Keratinocyte (primary cell): ENCODE measurements at regions not wholly inside any gene's neighbourhood (a gene's known extent, or its start where the extent isn't known, plus 50 kb on each side); places are given as distances from the start of the nearest gene placed in this dataset.

Source experiments
- DNase-seq: peaks from one replicate; pipeline ENCODE4 v3.0.0-alpha.2; 2011; ENCODE audit warnings: low read depth, missing footprints, low spot score
- FAIRE-seq: peaks from 2 replicates; lab custom pipeline; 2011; peaks lifted over from hg19 to GRCh38; lab: Jason Lieb, UNC
- H2AFZ ChIP-seq: 2 replicates; pipeline ENCODE4 v1.6.0; 2012; ENCODE audit warnings: low read length, control low read depth, inconsistent platforms; ENCODE audit not compliant: control insufficient read depth
- H3K27ac ChIP-seq: 2 replicates; pipeline ENCODE4 v1.5.1; 2011; ENCODE audit warnings: low read length; ENCODE audit not compliant: control insufficient read depth, insufficient read depth
- H3K27me3 ChIP-seq: 3 replicates; pipeline ENCODE4 v1.6.0; 2011; ENCODE audit warnings: low read length; ENCODE audit not compliant: control insufficient read depth, insufficient read depth; ENCODE audit errors: extremely low read depth
- H3K36me3 ChIP-seq, 2 experiments: 2 replicates in 1 of 2; 3 replicates in 1 of 2; pipeline ENCODE4 v1.5.1; 2011; ENCODE audit warnings: low read length in 2 of 2, mild to moderate bottlenecking in 1 of 2; ENCODE audit not compliant: control insufficient read depth in 2 of 2, insufficient read depth in 2 of 2; ENCODE audit errors: extremely low read depth in 1 of 2
- H3K4me1 ChIP-seq: 3 replicates; pipeline ENCODE4 v1.5.1; 2011; ENCODE audit warnings: low read length; ENCODE audit not compliant: control insufficient read depth, insufficient read depth; ENCODE audit errors: extremely low read depth
- H3K4me2 ChIP-seq: 3 replicates; pipeline ENCODE4 v1.6.0; 2011; ENCODE audit warnings: low read depth, low read length; ENCODE audit not compliant: control insufficient read depth, insufficient read depth; ENCODE audit errors: extremely low read depth
- H3K4me3 ChIP-seq, 3 experiments: fragments of 200-600 bp in 1 of 3; sonication (generic) in 1 of 3; 2 replicates in 2 of 3; 3 replicates in 1 of 3; pipeline ENCODE4 v1.5.1; 2011 to 2016; ENCODE audit warnings: low read length in 3 of 3, mild to moderate bottlenecking in 3 of 3, control low read depth in 2 of 3, inconsistent platforms in 1 of 3, low read depth in 1 of 3, mixed read lengths in 1 of 3, mixed run types in 1 of 3, moderate library complexity in 1 of 3; ENCODE audit not compliant: control insufficient read depth in 2 of 3, insufficient read depth in 2 of 3; ENCODE audit errors: extremely low read depth in 1 of 3
- H3K79me2 ChIP-seq: 2 replicates; pipeline ENCODE4 v1.6.0; 2012; ENCODE audit warnings: low read length; ENCODE audit not compliant: control insufficient read depth, insufficient read depth
- H3K9ac ChIP-seq: 3 replicates; pipeline ENCODE4 v1.6.0; 2011; ENCODE audit warnings: low read length; ENCODE audit not compliant: control insufficient read depth, insufficient read depth; ENCODE audit errors: extremely low read depth
- H3K9me1 ChIP-seq: 3 replicates; pipeline ENCODE4 v1.6.0; 2011; ENCODE audit warnings: low read length; ENCODE audit not compliant: control insufficient read depth, insufficient read depth; ENCODE audit errors: extremely low read depth
- H3K9me3 ChIP-seq: 2 replicates; pipeline ENCODE4 v1.5.1; 2012; ENCODE audit warnings: low read depth, low read length; ENCODE audit not compliant: control insufficient read depth
- H4K20me1 ChIP-seq: 3 replicates; pipeline ENCODE4 v1.6.0; 2011; ENCODE audit warnings: low read length; ENCODE audit not compliant: control insufficient read depth, insufficient read depth; ENCODE audit errors: extremely low read depth
- EZH2 ChIP-seq: IDR thresholded peaks from one replicate; pipeline ENCODE4 v1.6.1; 2012; ENCODE audit warnings: inconsistent platforms, mild to moderate bottlenecking, low read length, moderate library complexity
- dilution Hi-C: fragments of 300-500 bp; cut with MboI; formaldehyde crosslinking; loops from one replicate; pipeline ENCODE4 v1.7.0; 2020; ENCODE audit warnings: low sequenced_read_pairs; ENCODE audit not compliant: extremely low pct_ligation_motif_present
- TF ChIP-seq, protein P1 (sequence below), 3 experiments: IDR thresholded peaks in 1 of 3; conservative IDR thresholded peaks in 1 of 3; optimal IDR thresholded peaks in 1 of 3; 2 replicates in 2 of 3; 3 replicates in 1 of 3; pipeline versions ENCODE3 to v1.5.1; 2011; ENCODE audit warnings: low read length in 3 of 3, mild to moderate bottlenecking in 3 of 3, moderate library complexity in 2 of 3, control low read depth in 1 of 3, inconsistent platforms in 1 of 3; ENCODE audit not compliant: insufficient read depth in 2 of 3; ENCODE audit errors: extremely low read depth in 1 of 3

DNA sequence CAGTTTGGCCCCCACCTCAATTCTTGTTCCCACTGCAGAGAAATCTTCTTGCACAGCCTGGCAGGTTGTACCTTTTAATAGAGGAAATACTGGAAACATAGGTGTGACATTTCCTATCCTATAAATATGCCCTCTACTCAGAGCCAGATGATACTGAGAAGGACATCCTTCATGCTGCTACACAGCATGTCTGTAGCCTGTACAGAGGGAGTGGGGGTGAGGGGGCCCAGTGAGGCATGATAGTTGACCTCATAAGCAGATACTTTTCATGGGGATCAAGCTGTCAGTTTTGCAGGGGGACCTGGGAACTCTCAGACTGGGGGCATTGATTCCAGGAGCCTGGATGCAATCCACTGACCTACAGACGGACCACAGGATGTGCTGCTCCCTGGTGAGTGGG is 96.2 kb upstream of the TOP1 start:
- no peak for FAIRE-seq
- H3K27ac ChIP-seq, result no peak overlapping the region

DNA sequence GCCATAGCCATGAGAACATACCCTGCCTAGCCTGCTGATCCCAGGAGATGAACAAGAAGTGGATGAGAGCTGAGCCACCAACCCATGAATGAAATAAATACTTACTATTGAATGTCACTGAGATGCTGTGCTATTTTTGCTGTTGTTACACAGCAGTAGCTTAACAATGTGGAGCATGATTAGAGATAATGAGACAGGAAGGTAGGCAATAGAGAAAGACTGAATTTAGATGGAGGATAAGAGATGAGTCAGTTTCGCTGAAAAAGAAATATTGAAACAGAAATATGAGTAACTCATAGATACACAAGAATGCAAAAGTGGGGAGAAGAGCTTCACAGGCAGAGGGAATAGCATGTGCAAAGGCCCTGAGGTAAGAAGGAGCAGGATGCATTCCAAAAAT is 94.9 kb upstream of the TOP1 start:
- dilution Hi-C loops, result loop anchor here (25.0 kb wide), 1 partner anchor 196 kb away; no protein-coding TSS in a partner anchor
- Histone ChIP-seq H3K27ac (no peak overlapping the region), H3K4me2 (no peak overlapping the region), H3K9me3 (no peaks in the 10 kb centered on the region), H3K9ac (no peak overlapping the region), H3K27me3 (no peaks in the 10 kb centered on the region), H3K4me1 (no peaks in the 10 kb centered on the region), H2AFZ (no peak overlapping the region), H4K20me1 (no peaks in the 10 kb centered on the region), H3K9me1 (no peaks in the 10 kb centered on the region), H3K4me3 (no peak overlapping the region), H3K36me3 (no peaks in the 10 kb centered on the region), H3K79me2 (no peaks in the 10 kb centered on the region)
- DNase-seq, result no peak
- TF ChIP-seq EZH2, result no peak
- TF ChIP-seq, protein P1, sequence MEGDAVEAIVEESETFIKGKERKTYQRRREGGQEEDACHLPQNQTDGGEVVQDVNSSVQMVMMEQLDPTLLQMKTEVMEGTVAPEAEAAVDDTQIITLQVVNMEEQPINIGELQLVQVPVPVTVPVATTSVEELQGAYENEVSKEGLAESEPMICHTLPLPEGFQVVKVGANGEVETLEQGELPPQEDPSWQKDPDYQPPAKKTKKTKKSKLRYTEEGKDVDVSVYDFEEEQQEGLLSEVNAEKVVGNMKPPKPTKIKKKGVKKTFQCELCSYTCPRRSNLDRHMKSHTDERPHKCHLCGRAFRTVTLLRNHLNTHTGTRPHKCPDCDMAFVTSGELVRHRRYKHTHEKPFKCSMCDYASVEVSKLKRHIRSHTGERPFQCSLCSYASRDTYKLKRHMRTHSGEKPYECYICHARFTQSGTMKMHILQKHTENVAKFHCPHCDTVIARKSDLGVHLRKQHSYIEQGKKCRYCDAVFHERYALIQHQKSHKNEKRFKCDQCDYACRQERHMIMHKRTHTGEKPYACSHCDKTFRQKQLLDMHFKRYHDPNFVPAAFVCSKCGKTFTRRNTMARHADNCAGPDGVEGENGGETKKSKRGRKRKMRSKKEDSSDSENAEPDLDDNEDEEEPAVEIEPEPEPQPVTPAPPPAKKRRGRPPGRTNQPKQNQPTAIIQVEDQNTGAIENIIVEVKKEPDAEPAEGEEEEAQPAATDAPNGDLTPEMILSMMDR (optimal IDR thresholded peaks at IDR 0.05 in 1 of 3, IDR thresholded peaks at IDR 0.05 in 1 of 3, conservative IDR thresholded peaks at IDR 0.05 in 1 of 3; ENCODE audit: extremely low read depth in 1 of 3, insufficient read depth in 2 of 3, low read length in 3 of 3), result no peak
- FAIRE-seq, result no peak

More for the DNA sequence above, 96.2 kb upstream of the TOP1 start:
- Histone ChIP-seq H3K9ac (no peak overlapping the region), H2AFZ (no peak overlapping the region), H3K36me3 (no peaks in the 10 kb centered on the region), H3K79me2 (no peaks in the 10 kb centered on the region), H4K20me1 (no peaks in the 10 kb centered on the region), H3K4me3 (no peak overlapping the region), H3K9me1 (no peaks in the 10 kb centered on the region), H3K27me3 (no peaks in the 10 kb centered on the region), H3K4me1 (no peaks in the 10 kb centered on the region), H3K9me3 (no peaks in the 10 kb centered on the region), H3K4me2 (no peak overlapping the region)
- dilution Hi-C loops, result loop anchor here (25.0 kb wide), 1 partner anchor 195 kb away; no protein-coding TSS in a partner anchor
- TF ChIP-seq, protein P1 (optimal IDR thresholded peaks at IDR 0.05 in 1 of 3, IDR thresholded peaks at IDR 0.05 in 1 of 3, conservative IDR thresholded peaks at IDR 0.05 in 1 of 3; ENCODE audit: extremely low read depth in 1 of 3, insufficient read depth in 2 of 3, low read length in 3 of 3), result no peak
- no peak for TF ChIP-seq EZH2
- DNase-seq, result no peak
